SU-DHL-6 (cell line): ENCODE measurements at regions not wholly inside any gene's neighbourhood (a gene's known extent, or its start where the extent isn't known, plus 50 kb on each side); places are given as distances from the start of the nearest gene placed in this dataset.

Experiments
- CTCF ChIP-seq: fragments of 200-600 bp; sonication (generic); IDR thresholded peaks from one replicate; pipeline ENCODE4 v1.5.1; 2017; ENCODE audit warnings: antibody characterized with exemption, mild to moderate bottlenecking, low read length, moderate library complexity; ENCODE audit not compliant: insufficient read depth, poor library complexity, severe bottlenecking
- EZH2phosphoT487 ChIP-seq: fragments of 200-600 bp; sonication (generic), shearing (Covaris generic); conservative IDR thresholded peaks from 2 replicates; pipeline ENCODE4 v1.6.1; 2018; ENCODE audit warnings: mild to moderate bottlenecking, antibody characterized with exemption, low read length, moderate library complexity, mixed read lengths

- TF ChIP-seq CTCF: peak; percentile 83
- TF ChIP-seq EZH2phosphoT487: no peak
These were observed 106.9 kb upstream of the GPR26 start for GRCh38 chr10:123559066-123559822.
